ENCODE measurements at regions not wholly inside any gene's neighbourhood (a gene's known extent, or its start where the extent isn't known, plus 50 kb on each side); places are given as distances from the start of the nearest gene placed in this dataset.

DNA sequence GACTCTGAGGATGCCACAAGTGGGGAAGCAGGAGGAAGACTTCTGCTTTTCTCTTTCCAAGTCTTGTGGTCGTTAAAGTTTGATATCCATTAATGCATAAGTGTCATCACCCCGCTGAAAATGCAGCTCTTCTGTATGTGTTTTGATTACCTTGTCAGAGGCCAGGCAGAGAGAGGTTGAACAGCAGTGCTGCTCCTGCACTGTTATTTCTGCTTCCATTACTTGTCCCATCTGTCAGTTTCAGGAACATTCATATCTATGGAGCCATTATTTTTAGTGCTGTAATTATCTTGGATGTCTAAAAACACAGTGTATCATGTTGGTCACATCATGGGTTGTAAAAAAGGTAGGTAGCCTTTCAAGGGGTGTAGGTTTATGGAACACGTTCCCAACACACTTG is 62.0 kb upstream of the ESX1 start:
- 62 to 90% methylated on average over 3 of the region's 3 CpGs for WGBS, 2 donors
- no peaks in the 10 kb centered on the region for H3K9me3 ChIP-seq (ENCODE audit: control insufficient read depth in 4 of 4, insufficient read depth in 3 of 4, low read length in 3 of 4)
- H3K4me3 ChIP-seq: no peak overlapping the region
- DNase-seq (no peak), ATAC-seq (ENCODE audit: insufficient read depth, low FRiP score) (no peak)
- H3K27me3 ChIP-seq (ENCODE audit: control insufficient read depth in 3 of 3, insufficient read depth in 3 of 3, low read length in 2 of 3): peaks cover 0 to 29% (median 11%) of the 10 kb centered on the region in 3 donors
- H3K4me1 ChIP-seq (ENCODE audit: control insufficient read depth in 5 of 5, insufficient read depth in 5 of 5, low read length in 5 of 5): no peaks in the 10 kb centered on the region
- H3K36me3 ChIP-seq (ENCODE audit: control insufficient read depth in 4 of 4, insufficient read depth in 4 of 4, low read length in 4 of 4): no peaks in the 10 kb centered on the region
- TF ChIP-seq, protein P1, sequence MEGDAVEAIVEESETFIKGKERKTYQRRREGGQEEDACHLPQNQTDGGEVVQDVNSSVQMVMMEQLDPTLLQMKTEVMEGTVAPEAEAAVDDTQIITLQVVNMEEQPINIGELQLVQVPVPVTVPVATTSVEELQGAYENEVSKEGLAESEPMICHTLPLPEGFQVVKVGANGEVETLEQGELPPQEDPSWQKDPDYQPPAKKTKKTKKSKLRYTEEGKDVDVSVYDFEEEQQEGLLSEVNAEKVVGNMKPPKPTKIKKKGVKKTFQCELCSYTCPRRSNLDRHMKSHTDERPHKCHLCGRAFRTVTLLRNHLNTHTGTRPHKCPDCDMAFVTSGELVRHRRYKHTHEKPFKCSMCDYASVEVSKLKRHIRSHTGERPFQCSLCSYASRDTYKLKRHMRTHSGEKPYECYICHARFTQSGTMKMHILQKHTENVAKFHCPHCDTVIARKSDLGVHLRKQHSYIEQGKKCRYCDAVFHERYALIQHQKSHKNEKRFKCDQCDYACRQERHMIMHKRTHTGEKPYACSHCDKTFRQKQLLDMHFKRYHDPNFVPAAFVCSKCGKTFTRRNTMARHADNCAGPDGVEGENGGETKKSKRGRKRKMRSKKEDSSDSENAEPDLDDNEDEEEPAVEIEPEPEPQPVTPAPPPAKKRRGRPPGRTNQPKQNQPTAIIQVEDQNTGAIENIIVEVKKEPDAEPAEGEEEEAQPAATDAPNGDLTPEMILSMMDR (IDR thresholded peaks at IDR 0.05; ENCODE audit: control extremely low read depth, extremely low read depth): no peak
- H3K27ac ChIP-seq (ENCODE audit: low read depth in 1 of 2, low read length in 1 of 2): no peak overlapping the region
- no peak overlapping the region for H3K9ac ChIP-seq (ENCODE audit: insufficient read depth in 1 of 2, low read length in 2 of 2)

DNA sequence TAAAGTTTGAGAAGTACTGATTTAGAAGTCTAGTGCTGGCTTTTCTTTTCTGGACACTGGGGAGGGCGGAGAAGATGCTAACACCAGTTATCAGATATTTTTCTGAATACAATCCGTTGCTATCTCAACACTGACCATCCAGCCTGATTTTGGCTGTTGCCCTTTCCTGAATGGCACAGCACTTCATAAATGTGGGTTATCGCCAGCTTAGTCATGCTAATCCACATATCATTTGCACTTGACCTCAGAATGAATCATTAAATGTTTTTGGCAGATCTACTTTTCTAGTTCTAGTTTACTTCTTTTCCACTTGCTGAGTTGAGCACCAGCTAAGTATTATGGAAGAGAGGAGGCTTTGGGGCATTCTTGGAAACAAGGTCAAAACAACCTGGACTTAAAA is 60.8 kb upstream of the ESX1 start:
- peaks cover 0 to 28% (median 11%) of the 10 kb centered on the region in 3 donors for H3K27me3 ChIP-seq (ENCODE audit: control insufficient read depth in 3 of 3, insufficient read depth in 3 of 3, low read length in 2 of 3)
- ATAC-seq (ENCODE audit: insufficient read depth, low FRiP score) (peak; percentile 49), DNase-seq (no peak)
- no peak overlapping the region for H3K9ac ChIP-seq (ENCODE audit: insufficient read depth in 1 of 2, low read length in 2 of 2)
- H3K4me1 ChIP-seq (ENCODE audit: control insufficient read depth in 5 of 5, insufficient read depth in 5 of 5, low read length in 5 of 5): no peaks in the 10 kb centered on the region
- no peaks in the 10 kb centered on the region for H3K9me3 ChIP-seq (ENCODE audit: control insufficient read depth in 4 of 4, insufficient read depth in 3 of 4, low read length in 3 of 4)
- 56 to 75% methylated on average over 3 of the region's 3 CpGs for WGBS, 2 donors
- H3K27ac ChIP-seq (ENCODE audit: low read depth in 1 of 2, low read length in 1 of 2): no peak overlapping the region
- no peak overlapping the region for H3K4me3 ChIP-seq
- no peaks in the 10 kb centered on the region for H3K36me3 ChIP-seq (ENCODE audit: control insufficient read depth in 4 of 4, insufficient read depth in 4 of 4, low read length in 4 of 4)
- TF ChIP-seq, protein P1 (IDR thresholded peaks at IDR 0.05; ENCODE audit: control extremely low read depth, extremely low read depth): no peak

DNA sequence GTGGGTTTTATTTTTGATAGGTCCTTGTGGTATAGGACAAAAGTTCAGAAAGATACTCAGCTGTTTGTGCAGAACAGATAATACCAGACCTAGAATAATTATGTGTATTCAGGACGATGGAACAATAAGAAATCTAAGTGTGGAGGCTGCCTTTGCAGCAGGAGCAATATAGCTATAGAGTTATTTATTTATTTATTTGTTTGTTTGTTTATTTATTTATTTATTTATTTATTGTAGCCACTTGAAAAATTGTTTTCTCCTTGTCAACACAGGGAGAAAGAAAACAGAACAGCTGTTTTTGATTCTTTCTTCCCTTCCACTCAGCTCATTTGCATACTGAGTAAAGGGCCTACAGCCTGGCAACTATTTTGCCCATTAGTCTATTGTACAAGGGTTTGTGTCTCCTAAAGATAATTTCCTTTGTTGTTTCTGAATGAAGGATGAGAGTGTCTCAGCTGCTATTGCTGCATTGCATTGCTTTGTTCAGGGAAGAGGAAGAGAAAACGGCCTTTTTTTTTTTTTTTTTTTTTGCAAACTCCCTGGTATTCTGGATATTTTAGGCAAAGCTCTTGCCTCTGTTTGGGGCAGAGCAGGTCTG is 56.0 kb upstream of the ESX1 start:
- H3K27me3 ChIP-seq (ENCODE audit: control insufficient read depth in 3 of 3, insufficient read depth in 3 of 3, low read length in 2 of 3): peaks cover 0 to 27% (median 4%) of the 10 kb centered on the region in 3 donors
- TF ChIP-seq, protein P1 (IDR thresholded peaks at IDR 0.05; ENCODE audit: control extremely low read depth, extremely low read depth): no peak
- 50 to 53% methylated on average over 1 to 2 of the region's 2 CpGs for WGBS, 2 donors
- H3K36me3 ChIP-seq (ENCODE audit: control insufficient read depth in 4 of 4, insufficient read depth in 4 of 4, low read length in 4 of 4): no peaks in the 10 kb centered on the region
- no peak for DNase-seq
- H3K9ac ChIP-seq (ENCODE audit: insufficient read depth in 1 of 2, low read length in 2 of 2): no peak overlapping the region
- H3K4me1 ChIP-seq (ENCODE audit: control insufficient read depth in 5 of 5, insufficient read depth in 5 of 5, low read length in 5 of 5): peaks cover 0 to 1% (median 0%) of the 10 kb centered on the region in 5 donors
- no peaks in the 10 kb centered on the region for H3K9me3 ChIP-seq (ENCODE audit: control insufficient read depth in 4 of 4, insufficient read depth in 3 of 4, low read length in 3 of 4)
- no peak overlapping the region for H3K27ac ChIP-seq (ENCODE audit: low read depth in 1 of 2, low read length in 1 of 2)
- ATAC-seq (ENCODE audit: insufficient read depth, low FRiP score): no peak
- no peak overlapping the region for H3K4me3 ChIP-seq

DNA sequence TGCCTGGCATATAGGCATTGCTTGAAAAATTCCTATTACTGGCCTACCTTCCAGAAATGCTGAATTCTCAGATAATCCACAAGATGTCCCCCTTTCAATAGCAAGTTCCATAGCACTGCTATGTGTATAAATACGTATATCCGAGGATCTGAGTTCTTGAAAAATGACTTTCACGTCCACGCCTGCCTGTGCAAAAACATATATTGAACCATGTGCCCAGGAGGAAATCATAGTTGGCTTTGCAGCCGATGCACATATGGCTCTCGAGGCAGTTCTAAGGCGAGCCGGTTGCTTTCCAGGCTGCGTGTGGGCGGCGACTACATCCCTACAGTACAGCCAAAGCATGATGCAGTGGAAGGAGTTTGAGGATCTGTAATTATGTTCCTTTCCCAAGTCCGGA is 55.4 kb upstream of the ESX1 start:
- Histone ChIP-seq H3K9ac (ENCODE audit: insufficient read depth in 1 of 2, low read length in 2 of 2) (no peak overlapping the region), H3K27ac (ENCODE audit: low read depth in 1 of 2, low read length in 1 of 2) (no peak overlapping the region), H3K9me3 (ENCODE audit: control insufficient read depth in 4 of 4, insufficient read depth in 3 of 4, low read length in 3 of 4) (no peaks in the 10 kb centered on the region), H3K4me3 (no peak overlapping the region), H3K4me1 (ENCODE audit: control insufficient read depth in 5 of 5, insufficient read depth in 5 of 5, low read length in 5 of 5) (peaks cover 0 to 1% (median 0%) of the 10 kb centered on the region in 5 donors), H3K36me3 (ENCODE audit: control insufficient read depth in 4 of 4, insufficient read depth in 4 of 4, low read length in 4 of 4) (no peaks in the 10 kb centered on the region), H3K27me3 (ENCODE audit: control insufficient read depth in 3 of 3, insufficient read depth in 3 of 3, low read length in 2 of 3) (peaks cover 0 to 26% (median 4%) of the 10 kb centered on the region in 3 donors)
- ATAC-seq (ENCODE audit: insufficient read depth, low FRiP score): no peak
- TF ChIP-seq, protein P1 (IDR thresholded peaks at IDR 0.05; ENCODE audit: control extremely low read depth, extremely low read depth): no peak
- peak; percentile 2 to 37 (median 13) for DNase-seq
- 43 to 49% methylated on average over 12 of the region's 12 CpGs for WGBS, 2 donors

All from lung (tissue), 11 donors.